Vagina (tissue), 2 donors: ENCODE measurements at regions not wholly inside any gene's neighbourhood (a gene's known extent, or its start where the extent isn't known, plus 50 kb on each side); places are given as distances from the start of the nearest gene placed in this dataset.

Experiments used
- POLR2A ChIP-seq, 2 donors: fragments of 450-650 bp; IDR thresholded peaks; one replicate each; pipeline ENCODE4 v1.6.1; 2017; ENCODE audit warnings: antibody characterized with exemption in 2 of 2, mild to moderate bottlenecking in 2 of 2, moderate library complexity in 2 of 2
- TF ChIP-seq, protein P1 (sequence below), 3 experiments: fragments of 450-650 bp in 2 of 3; fragments of 200-600 bp in 1 of 3; sonication (generic) in 1 of 3; IDR thresholded peaks; one replicate each; pipeline ENCODE4 v1.5.1; 2017 to 2019; ENCODE audit warnings: antibody characterized with exemption in 3 of 3, mild to moderate bottlenecking in 2 of 3, moderate library complexity in 2 of 3

- TF ChIP-seq, protein P1, sequence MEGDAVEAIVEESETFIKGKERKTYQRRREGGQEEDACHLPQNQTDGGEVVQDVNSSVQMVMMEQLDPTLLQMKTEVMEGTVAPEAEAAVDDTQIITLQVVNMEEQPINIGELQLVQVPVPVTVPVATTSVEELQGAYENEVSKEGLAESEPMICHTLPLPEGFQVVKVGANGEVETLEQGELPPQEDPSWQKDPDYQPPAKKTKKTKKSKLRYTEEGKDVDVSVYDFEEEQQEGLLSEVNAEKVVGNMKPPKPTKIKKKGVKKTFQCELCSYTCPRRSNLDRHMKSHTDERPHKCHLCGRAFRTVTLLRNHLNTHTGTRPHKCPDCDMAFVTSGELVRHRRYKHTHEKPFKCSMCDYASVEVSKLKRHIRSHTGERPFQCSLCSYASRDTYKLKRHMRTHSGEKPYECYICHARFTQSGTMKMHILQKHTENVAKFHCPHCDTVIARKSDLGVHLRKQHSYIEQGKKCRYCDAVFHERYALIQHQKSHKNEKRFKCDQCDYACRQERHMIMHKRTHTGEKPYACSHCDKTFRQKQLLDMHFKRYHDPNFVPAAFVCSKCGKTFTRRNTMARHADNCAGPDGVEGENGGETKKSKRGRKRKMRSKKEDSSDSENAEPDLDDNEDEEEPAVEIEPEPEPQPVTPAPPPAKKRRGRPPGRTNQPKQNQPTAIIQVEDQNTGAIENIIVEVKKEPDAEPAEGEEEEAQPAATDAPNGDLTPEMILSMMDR (IDR thresholded peaks at IDR 0.05) = no peak
- no peak for TF ChIP-seq POLR2A (IDR thresholded peaks at IDR 0.05)
Measured at GRCh38 chr11:37177721-37178120, 579.7 kb upstream of the RAG2 start.
